Natural killer cell (primary cell): ENCODE measurements at regions not wholly inside any gene's neighbourhood (a gene's known extent, or its start where the extent isn't known, plus 50 kb on each side); places are given as distances from the start of the nearest gene placed in this dataset.
"Not testable (repeated sequence)": the region's sequence is repeated elsewhere in the genome, so short reads cannot be mapped to it uniquely, and the experiment has no call there.

ENCODE experiments used
- ATAC-seq, 3 donors: fragments of 150-1000 bp in 2 of 3; fragments of 200-7000 bp in 1 of 3; cut with Tn5 transposase; 1 replicate in 1 of 3; 2 replicates in 2 of 3; pipeline ENCODE4 v1.10.0; 2021; ENCODE audit warnings: mild to moderate bottlenecking in 2 of 3, moderate library complexity in 2 of 3
- DNase-seq, 2 donors: peaks; one replicate each; pipeline versions ENCODE4 v3.0.0 to v3.0.0-alpha.2; 2013 to 2021; ENCODE audit warnings: mixed read lengths in 1 of 2
- H3K27ac ChIP-seq: one replicate; pipeline ENCODE4 v1.5.1; 2013; ENCODE audit warnings: mild to moderate bottlenecking, low read length
- H3K27me3 ChIP-seq: one replicate; pipeline ENCODE4 v1.6.1; 2013; ENCODE audit warnings: low read length; ENCODE audit not compliant: control insufficient read depth, insufficient read depth
- H3K36me3 ChIP-seq: one replicate; pipeline ENCODE4 v1.6.1; 2013; ENCODE audit warnings: low read length; ENCODE audit not compliant: control insufficient read depth, insufficient read depth
- H3K4me1 ChIP-seq: one replicate; pipeline ENCODE4 v1.6.1; 2013; ENCODE audit warnings: low read length; ENCODE audit not compliant: control insufficient read depth, insufficient read depth
- H3K4me3 ChIP-seq: one replicate; pipeline ENCODE4 v1.5.1; 2013; ENCODE audit warnings: low read length
- H3K9me3 ChIP-seq: one replicate; pipeline ENCODE4 v1.6.1; 2013; ENCODE audit warnings: low read length; ENCODE audit not compliant: control insufficient read depth, insufficient read depth
- H3K27ac Mint-ChIP-seq, 2 donors: one replicate each; pipeline ENCODE4 v1.8.0; 2022; ENCODE audit warnings: mild to moderate bottlenecking in 2 of 2, mixed read lengths in 2 of 2, moderate library complexity in 1 of 2
- H3K27me3 Mint-ChIP-seq, 2 donors: one replicate each; pipeline ENCODE4 v1.8.0; 2022; ENCODE audit warnings: low read depth in 2 of 2, mixed read lengths in 2 of 2
- H3K36me3 Mint-ChIP-seq: one replicate; pipeline ENCODE4 v1.8.0; 2022; ENCODE audit warnings: mixed read lengths
- H3K4me1 Mint-ChIP-seq, 2 donors: one replicate each; pipeline ENCODE4 v1.8.0; 2022; ENCODE audit warnings: mixed read lengths in 2 of 2
- H3K4me3 Mint-ChIP-seq: one replicate; pipeline ENCODE4 v1.8.0; 2022; ENCODE audit warnings: mild to moderate bottlenecking, moderate library complexity, mixed read lengths
- H3K9me3 Mint-ChIP-seq, 2 donors: one replicate each; pipeline ENCODE4 v1.8.0; 2022; ENCODE audit warnings: mixed read lengths in 2 of 2
- WGBS: methylation state at CpG from one replicate; pipeline ENCODE4 v1.1.7; 2013; ENCODE audit warnings: missing lambda C conversion rate; ENCODE audit not compliant: insufficient coverage; 5-methylcytosine and 5-hydroxymethylcytosine counted together
- intact Hi-C: fragments of 100-400 bp; cut with micrococcal nuclease; formaldehyde crosslinking; loops from one replicate; pipeline ENCODE4 v1.14.2; 2022
- TF ChIP-seq, protein P1 (sequence below): fragments of 200-600 bp; IDR thresholded peaks from one replicate; pipeline ENCODE4 v1.8.0; 2022; ENCODE audit warnings: antibody characterized with exemption

DNA sequence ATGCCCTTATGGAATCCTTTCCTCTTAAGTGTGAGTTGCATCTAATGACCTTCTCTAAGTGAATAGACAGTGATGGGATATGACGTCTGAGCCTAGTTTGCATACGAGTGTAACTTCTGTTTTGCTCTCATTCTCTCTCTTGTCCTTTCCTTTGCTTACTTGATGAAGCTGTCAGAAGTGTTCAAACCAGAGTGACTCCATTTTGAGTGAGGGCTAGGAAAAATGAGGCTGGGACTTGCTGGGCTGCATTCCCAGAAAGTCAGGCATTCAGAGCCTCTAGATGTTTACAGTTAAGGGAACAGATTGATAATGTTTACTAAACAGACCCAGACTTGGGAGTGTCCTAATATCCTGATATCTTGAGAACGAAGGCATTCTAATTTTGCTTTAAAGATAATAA, 311.2 kb upstream of the SOX4 start:
- H3K4me1 ChIP-seq, H3K4me1 Mint-ChIP-seq, H3K27me3 ChIP-seq, H3K4me3 Mint-ChIP-seq, H3K9me3 Mint-ChIP-seq, intact Hi-C loops, DNase-seq, H3K36me3 Mint-ChIP-seq, H3K27ac Mint-ChIP-seq, H3K9me3 ChIP-seq, H3K36me3 ChIP-seq, H3K27ac ChIP-seq, ATAC-seq, H3K4me3 ChIP-seq: not testable (repeated sequence)
- 88% methylated on average over 2 of the region's 3 CpGs for WGBS
- peaks cover 4 to 14% of the 10 kb centered on the region in 2 donors for H3K27me3 Mint-ChIP-seq

DNA sequence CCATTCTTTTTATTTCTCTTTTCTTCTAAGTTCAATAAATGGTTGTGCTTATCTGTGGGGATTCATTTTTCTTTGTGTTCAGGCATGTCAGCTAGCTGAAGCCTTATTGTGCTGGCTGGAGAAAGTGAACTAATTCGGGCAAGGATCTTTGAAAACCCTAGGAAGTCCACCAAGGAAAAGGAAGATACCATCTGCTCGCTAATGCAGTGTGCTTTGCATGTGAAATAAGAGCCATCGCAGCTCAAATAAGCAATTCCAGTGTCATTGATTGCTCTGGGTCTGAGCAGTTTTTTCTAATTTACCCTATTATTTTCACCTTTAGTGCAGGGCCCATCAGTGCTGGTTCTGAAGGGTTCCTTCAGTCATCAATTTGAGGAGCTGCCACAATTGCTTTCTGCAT, 309.4 kb upstream of the SOX4 start:
- no peak overlapping the region for H3K27ac Mint-ChIP-seq
- no peak for DNase-seq
- no peaks in the 10 kb centered on the region for H3K36me3 ChIP-seq
- intact Hi-C loops = no loop called here
- H3K4me3 Mint-ChIP-seq = no peak overlapping the region
- TF ChIP-seq, protein P1, sequence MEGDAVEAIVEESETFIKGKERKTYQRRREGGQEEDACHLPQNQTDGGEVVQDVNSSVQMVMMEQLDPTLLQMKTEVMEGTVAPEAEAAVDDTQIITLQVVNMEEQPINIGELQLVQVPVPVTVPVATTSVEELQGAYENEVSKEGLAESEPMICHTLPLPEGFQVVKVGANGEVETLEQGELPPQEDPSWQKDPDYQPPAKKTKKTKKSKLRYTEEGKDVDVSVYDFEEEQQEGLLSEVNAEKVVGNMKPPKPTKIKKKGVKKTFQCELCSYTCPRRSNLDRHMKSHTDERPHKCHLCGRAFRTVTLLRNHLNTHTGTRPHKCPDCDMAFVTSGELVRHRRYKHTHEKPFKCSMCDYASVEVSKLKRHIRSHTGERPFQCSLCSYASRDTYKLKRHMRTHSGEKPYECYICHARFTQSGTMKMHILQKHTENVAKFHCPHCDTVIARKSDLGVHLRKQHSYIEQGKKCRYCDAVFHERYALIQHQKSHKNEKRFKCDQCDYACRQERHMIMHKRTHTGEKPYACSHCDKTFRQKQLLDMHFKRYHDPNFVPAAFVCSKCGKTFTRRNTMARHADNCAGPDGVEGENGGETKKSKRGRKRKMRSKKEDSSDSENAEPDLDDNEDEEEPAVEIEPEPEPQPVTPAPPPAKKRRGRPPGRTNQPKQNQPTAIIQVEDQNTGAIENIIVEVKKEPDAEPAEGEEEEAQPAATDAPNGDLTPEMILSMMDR = no peak
- ATAC-seq = no peak
- no peaks in the 10 kb centered on the region for H3K4me1 ChIP-seq
- H3K9me3 ChIP-seq = no peaks in the 10 kb centered on the region
- no peak overlapping the region for H3K27ac ChIP-seq
- peaks cover 0 to 2% of the 10 kb centered on the region in 2 donors for H3K9me3 Mint-ChIP-seq
- H3K27me3 Mint-ChIP-seq = peaks cover 2 to 14% of the 10 kb centered on the region in 2 donors
- H3K27me3 ChIP-seq = no peaks in the 10 kb centered on the region
- no peaks in the 10 kb centered on the region for H3K4me1 Mint-ChIP-seq
- H3K4me3 ChIP-seq = no peak overlapping the region
- WGBS = 84% methylated on average over 3 of the region's 3 CpGs
- H3K36me3 Mint-ChIP-seq = no peaks in the 10 kb centered on the region

DNA sequence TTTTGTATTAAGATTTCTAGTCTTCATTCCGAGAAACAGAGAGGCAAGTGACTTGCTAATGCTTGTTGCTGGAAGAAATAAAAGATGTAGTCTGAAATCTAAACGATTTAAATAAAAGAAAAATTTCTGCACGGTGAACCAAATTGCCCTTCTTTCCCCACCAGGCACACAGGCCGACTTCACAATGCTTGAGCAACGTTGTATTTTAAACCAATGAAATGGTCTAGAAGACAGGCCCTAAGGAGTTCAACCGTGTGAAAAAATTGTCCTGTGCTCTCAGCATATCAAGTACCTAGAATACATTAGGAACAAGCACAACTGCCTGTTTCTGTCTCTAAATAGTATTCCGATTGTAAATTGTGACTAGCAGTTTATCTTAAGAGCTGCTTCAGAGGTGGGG, 308.8 kb upstream of the SOX4 start:
- ATAC-seq = no peak
- no peaks in the 10 kb centered on the region for H3K36me3 Mint-ChIP-seq
- H3K27me3 Mint-ChIP-seq = peaks cover 2 to 14% of the 10 kb centered on the region in 2 donors
- WGBS = 85% methylated on average over 7 of the region's 7 CpGs
- Histone ChIP-seq H3K27ac (no peak overlapping the region), H3K4me3 (no peak overlapping the region), H3K4me1 (no peaks in the 10 kb centered on the region), H3K27me3 (no peaks in the 10 kb centered on the region), H3K9me3 (no peaks in the 10 kb centered on the region), H3K36me3 (no peaks in the 10 kb centered on the region)
- H3K4me1 Mint-ChIP-seq = no peaks in the 10 kb centered on the region
- intact Hi-C loops = no loop called here
- no peak for DNase-seq
- no peak overlapping the region for H3K27ac Mint-ChIP-seq
- TF ChIP-seq, protein P1 = no peak
- H3K9me3 Mint-ChIP-seq = peaks cover 0 to under 1% of the 10 kb centered on the region in 2 donors
- no peak overlapping the region for H3K4me3 Mint-ChIP-seq

DNA sequence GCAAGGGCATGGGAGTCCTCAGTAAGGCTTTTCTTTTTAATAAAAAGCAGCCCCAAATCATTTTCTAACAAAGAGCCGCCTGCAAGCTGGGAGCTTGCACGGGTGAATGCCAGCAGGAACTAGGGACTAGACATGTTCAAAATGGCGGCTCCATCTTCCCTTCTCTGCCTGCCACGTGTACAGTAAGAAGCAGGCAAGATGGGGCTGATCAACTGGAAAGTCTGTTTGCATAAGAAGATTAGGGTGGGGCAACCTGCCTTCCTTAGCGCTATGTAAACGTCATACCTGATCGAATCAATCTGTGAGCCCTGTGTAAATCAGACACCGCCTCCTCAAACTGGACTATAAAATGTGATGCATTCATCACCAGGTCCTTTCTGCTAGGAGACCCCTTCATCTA, 299.4 kb upstream of the SOX4 start:
- ATAC-seq = no peak
- WGBS = 91% methylated on average over 8 of the region's 8 CpGs

More for the DNA sequence above, 299.4 kb upstream of the SOX4 start:
- no peak overlapping the region for H3K27ac Mint-ChIP-seq
- peaks cover 0 to 1% of the 10 kb centered on the region in 2 donors for H3K9me3 Mint-ChIP-seq
- H3K36me3 Mint-ChIP-seq = no peaks in the 10 kb centered on the region
- peaks cover 10 to 34% of the 10 kb centered on the region in 2 donors for H3K27me3 Mint-ChIP-seq
- no peak overlapping the region for H3K4me3 ChIP-seq
- no peak for DNase-seq
- no peaks in the 10 kb centered on the region for H3K27me3 ChIP-seq
- H3K4me3 Mint-ChIP-seq = no peak overlapping the region
- no peaks in the 10 kb centered on the region for H3K4me1 ChIP-seq
- intact Hi-C loops = no loop called here
- no peak overlapping the region for H3K27ac ChIP-seq
- no peaks in the 10 kb centered on the region for H3K36me3 ChIP-seq
- TF ChIP-seq, protein P1 = no peak
- no peaks in the 10 kb centered on the region for H3K9me3 ChIP-seq
- H3K4me1 Mint-ChIP-seq = no peaks in the 10 kb centered on the region
